Mammary epithelial cell (primary cell): ENCODE measurements at regions not wholly inside any gene's neighbourhood (a gene's known extent, or its start where the extent isn't known, plus 50 kb on each side); places are given as distances from the start of the nearest gene placed in this dataset.

Experiments used
- CTCF ChIP-seq, 2 donors: IDR thresholded peaks in 1 of 2; conservative IDR thresholded peaks in 1 of 2; 2 replicates each; pipeline ENCODE4 v1.5.1; 2011 to 2012; ENCODE audit warnings: inconsistent platforms in 2 of 2, low read length in 2 of 2, mild to moderate bottlenecking in 2 of 2, control low read depth in 1 of 2, low read depth in 1 of 2; ENCODE audit not compliant: insufficient read depth in 1 of 2; ENCODE audit errors: extremely low read depth in 1 of 2
- EZH2 ChIP-seq: IDR thresholded peaks from 2 replicates; pipeline ENCODE4 v1.6.1; 2012; ENCODE audit warnings: low read length, inconsistent platforms, borderline replicate concordance

GRCh38 chr3:87811953-87812352, 246.9 kb downstream of the CGGBP1 start:
- no peak for TF ChIP-seq EZH2
- no peak for TF ChIP-seq CTCF (conservative IDR thresholded peaks at IDR 0.05 in 1 of 2, IDR thresholded peaks at IDR 0.05 in 1 of 2; ENCODE audit: extremely low read depth in 1 of 2, insufficient read depth in 1 of 2, low read depth in 1 of 2, low read length in 2 of 2)
